Hepatocyte (in vitro differentiated cells): ENCODE measurements at regions not wholly inside any gene's neighbourhood (a gene's known extent, or its start where the extent isn't known, plus 50 kb on each side); places are given as distances from the start of the nearest gene placed in this dataset.

Source experiments
- EZH2 ChIP-seq: fragments of 200-600 bp; sonication (generic); IDR thresholded peaks from 2 replicates; pipeline ENCODE4 v1.6.1; 2016; ENCODE audit warnings: antibody characterized with exemption, mild to moderate bottlenecking, borderline replicate concordance
- EZH2phosphoT487 ChIP-seq: fragments of 200-600 bp; sonication (generic); IDR thresholded peaks from one replicate; pipeline ENCODE4 v1.6.1; 2018; ENCODE audit warnings: antibody characterized with exemption, mild to moderate bottlenecking, low read depth, moderate library complexity; ENCODE audit not compliant: unreplicated experiment, severe bottlenecking
- TF ChIP-seq, protein P1 (sequence below): fragments of 200-600 bp; sonication (generic); IDR thresholded peaks from 2 replicates; pipeline ENCODE4 v1.5.1; 2016; ENCODE audit warnings: antibody characterized with exemption, mild to moderate bottlenecking; ENCODE audit not compliant: poor library complexity

DNA sequence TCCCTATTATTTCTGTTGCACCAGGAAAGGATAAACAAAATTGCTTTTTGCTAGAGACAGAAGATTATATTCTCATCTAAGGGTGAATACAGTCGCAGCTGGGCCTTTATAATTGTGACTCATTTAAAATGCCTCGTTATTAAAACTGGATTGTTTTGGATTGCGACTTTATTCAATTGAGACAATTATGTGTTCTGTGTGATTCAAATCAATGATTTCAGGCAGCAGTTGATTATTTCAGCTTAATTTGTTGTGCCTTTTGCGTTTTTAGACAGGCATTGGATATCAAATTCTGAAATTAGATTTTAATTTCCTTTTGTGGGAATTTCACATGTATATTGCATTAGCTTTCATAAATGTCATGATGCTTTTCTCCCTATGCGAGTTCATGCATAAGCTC, 778.1 kb upstream of the SOX11 start:
- TF ChIP-seq, protein P1, sequence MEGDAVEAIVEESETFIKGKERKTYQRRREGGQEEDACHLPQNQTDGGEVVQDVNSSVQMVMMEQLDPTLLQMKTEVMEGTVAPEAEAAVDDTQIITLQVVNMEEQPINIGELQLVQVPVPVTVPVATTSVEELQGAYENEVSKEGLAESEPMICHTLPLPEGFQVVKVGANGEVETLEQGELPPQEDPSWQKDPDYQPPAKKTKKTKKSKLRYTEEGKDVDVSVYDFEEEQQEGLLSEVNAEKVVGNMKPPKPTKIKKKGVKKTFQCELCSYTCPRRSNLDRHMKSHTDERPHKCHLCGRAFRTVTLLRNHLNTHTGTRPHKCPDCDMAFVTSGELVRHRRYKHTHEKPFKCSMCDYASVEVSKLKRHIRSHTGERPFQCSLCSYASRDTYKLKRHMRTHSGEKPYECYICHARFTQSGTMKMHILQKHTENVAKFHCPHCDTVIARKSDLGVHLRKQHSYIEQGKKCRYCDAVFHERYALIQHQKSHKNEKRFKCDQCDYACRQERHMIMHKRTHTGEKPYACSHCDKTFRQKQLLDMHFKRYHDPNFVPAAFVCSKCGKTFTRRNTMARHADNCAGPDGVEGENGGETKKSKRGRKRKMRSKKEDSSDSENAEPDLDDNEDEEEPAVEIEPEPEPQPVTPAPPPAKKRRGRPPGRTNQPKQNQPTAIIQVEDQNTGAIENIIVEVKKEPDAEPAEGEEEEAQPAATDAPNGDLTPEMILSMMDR, result no peak
- no peak for TF ChIP-seq EZH2phosphoT487
- no peak for TF ChIP-seq EZH2
